ENCODE measurements at regions not wholly inside any gene's neighbourhood (a gene's known extent, or its start where the extent isn't known, plus 50 kb on each side); places are given as distances from the start of the nearest gene placed in this dataset.

- TF ChIP-seq, protein P1, sequence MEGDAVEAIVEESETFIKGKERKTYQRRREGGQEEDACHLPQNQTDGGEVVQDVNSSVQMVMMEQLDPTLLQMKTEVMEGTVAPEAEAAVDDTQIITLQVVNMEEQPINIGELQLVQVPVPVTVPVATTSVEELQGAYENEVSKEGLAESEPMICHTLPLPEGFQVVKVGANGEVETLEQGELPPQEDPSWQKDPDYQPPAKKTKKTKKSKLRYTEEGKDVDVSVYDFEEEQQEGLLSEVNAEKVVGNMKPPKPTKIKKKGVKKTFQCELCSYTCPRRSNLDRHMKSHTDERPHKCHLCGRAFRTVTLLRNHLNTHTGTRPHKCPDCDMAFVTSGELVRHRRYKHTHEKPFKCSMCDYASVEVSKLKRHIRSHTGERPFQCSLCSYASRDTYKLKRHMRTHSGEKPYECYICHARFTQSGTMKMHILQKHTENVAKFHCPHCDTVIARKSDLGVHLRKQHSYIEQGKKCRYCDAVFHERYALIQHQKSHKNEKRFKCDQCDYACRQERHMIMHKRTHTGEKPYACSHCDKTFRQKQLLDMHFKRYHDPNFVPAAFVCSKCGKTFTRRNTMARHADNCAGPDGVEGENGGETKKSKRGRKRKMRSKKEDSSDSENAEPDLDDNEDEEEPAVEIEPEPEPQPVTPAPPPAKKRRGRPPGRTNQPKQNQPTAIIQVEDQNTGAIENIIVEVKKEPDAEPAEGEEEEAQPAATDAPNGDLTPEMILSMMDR (conservative IDR thresholded peaks at IDR 0.05): no peak
- no peak for TF ChIP-seq ZFX (IDR thresholded peaks at IDR 0.05)
These were observed 273.1 kb upstream of the SLC8A1 start for GRCh38 chr2:40725040-40725439.
